ENCODE measurements at regions not wholly inside any gene's neighbourhood (a gene's known extent, or its start where the extent isn't known, plus 50 kb on each side); places are given as distances from the start of the nearest gene placed in this dataset.
"Not testable (repeated sequence)": the region's sequence is repeated elsewhere in the genome, so short reads cannot be mapped to it uniquely, and the experiment has no call there.

GRCh38 chr5:143521141-143521540, 117.7 kb upstream of the NR3C1 start:
- TF ChIP-seq POLR2AphosphoS5 (IDR thresholded peaks at IDR 0.05) (no peak), POLR2A (IDR thresholded peaks at IDR 0.05) (no peak), EP300 (IDR thresholded peaks at IDR 0.05) (no peak)
- TF ChIP-seq, protein P1, sequence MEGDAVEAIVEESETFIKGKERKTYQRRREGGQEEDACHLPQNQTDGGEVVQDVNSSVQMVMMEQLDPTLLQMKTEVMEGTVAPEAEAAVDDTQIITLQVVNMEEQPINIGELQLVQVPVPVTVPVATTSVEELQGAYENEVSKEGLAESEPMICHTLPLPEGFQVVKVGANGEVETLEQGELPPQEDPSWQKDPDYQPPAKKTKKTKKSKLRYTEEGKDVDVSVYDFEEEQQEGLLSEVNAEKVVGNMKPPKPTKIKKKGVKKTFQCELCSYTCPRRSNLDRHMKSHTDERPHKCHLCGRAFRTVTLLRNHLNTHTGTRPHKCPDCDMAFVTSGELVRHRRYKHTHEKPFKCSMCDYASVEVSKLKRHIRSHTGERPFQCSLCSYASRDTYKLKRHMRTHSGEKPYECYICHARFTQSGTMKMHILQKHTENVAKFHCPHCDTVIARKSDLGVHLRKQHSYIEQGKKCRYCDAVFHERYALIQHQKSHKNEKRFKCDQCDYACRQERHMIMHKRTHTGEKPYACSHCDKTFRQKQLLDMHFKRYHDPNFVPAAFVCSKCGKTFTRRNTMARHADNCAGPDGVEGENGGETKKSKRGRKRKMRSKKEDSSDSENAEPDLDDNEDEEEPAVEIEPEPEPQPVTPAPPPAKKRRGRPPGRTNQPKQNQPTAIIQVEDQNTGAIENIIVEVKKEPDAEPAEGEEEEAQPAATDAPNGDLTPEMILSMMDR (IDR thresholded peaks at IDR 0.05), result no peak
- Histone ChIP-seq H3K36me3 (no peaks in the 10 kb centered on the region), H3K27ac (no peak overlapping the region), H3K4me1 (peaks cover 0 to 5% (median 0%) of the 10 kb centered on the region in 3 donors), H3K4me3 (no peak overlapping the region), H3K27me3 (no peaks in the 10 kb centered on the region), H3K9me3 (no peaks in the 10 kb centered on the region)
- no peak for ATAC-seq
- 66 to 74% methylated on average over 4 of the region's 4 CpGs for WGBS, 2 donors (ENCODE audit: low coverage in 1 of 2)

GRCh38 chr5:143519215-143519614, 115.7 kb upstream of the NR3C1 start:
- H3K9me3 ChIP-seq, H3K27me3 ChIP-seq, H3K36me3 ChIP-seq, ATAC-seq, H3K4me3 ChIP-seq, H3K27ac ChIP-seq: not testable (repeated sequence)
- H3K4me1 ChIP-seq, result peaks cover 0 to 21% (median 0%) of the 10 kb centered on the region in 3 donors
- WGBS, 2 donors (ENCODE audit: low coverage in 1 of 2), result 96 to 100% methylated on average over 2 of the region's 2 CpGs

GRCh38 chr5:143517824-143518223, 114.3 kb upstream of the NR3C1 start:
- H3K27ac ChIP-seq, result not testable (repeated sequence)

DNA sequence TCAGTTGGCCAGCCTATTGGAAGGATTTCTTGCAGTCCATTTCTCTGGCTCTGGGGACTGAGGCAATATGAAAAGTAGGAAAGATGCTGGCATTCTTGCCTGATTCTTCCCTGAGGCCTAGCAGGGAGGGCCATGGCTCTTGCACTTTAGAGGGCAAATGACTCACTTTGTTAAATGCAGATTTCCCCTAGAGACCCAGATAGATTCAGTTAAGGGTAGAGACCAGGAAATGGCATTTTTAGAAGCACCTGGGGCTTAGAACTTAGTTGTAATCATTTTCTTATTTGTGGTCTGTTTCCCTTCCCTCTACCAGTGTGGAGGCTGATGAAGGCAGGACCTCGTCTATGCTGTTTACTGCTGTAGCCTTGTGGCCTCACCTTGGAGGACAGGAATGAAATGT, 112.8 kb upstream of the NR3C1 start:
- H3K27ac ChIP-seq, result no peak overlapping the region
- no peaks in the 10 kb centered on the region for H3K36me3 ChIP-seq
- H3K27me3 ChIP-seq, result no peaks in the 10 kb centered on the region
- WGBS, 2 donors (ENCODE audit: low coverage in 1 of 2), result 100% methylated on average over 1 of the region's 1 CpG
- no peak for TF ChIP-seq POLR2A (IDR thresholded peaks at IDR 0.05)
- TF ChIP-seq POLR2AphosphoS5 (IDR thresholded peaks at IDR 0.05), result no peak
- no peak overlapping the region for H3K4me3 ChIP-seq
- no peak for ATAC-seq
- H3K9me3 ChIP-seq, result no peaks in the 10 kb centered on the region
- H3K4me1 ChIP-seq, result peaks cover 0 to 21% (median 0%) of the 10 kb centered on the region in 3 donors

More at GRCh38 chr5:143517824-143518223, 114.3 kb upstream of the NR3C1 start:
- H3K36me3 ChIP-seq, H3K9me3 ChIP-seq, H3K27me3 ChIP-seq, H3K4me3 ChIP-seq, ATAC-seq: not testable (repeated sequence)
- peaks cover 0 to 21% (median 0%) of the 10 kb centered on the region in 3 donors for H3K4me1 ChIP-seq

- Histone ChIP-seq H3K27me3 (no peaks in the 10 kb centered on the region), H3K4me3 (no peak overlapping the region), H3K27ac (no peak overlapping the region), H3K36me3 (no peaks in the 10 kb centered on the region), H3K9me3 (no peaks in the 10 kb centered on the region), H3K4me1 (peaks cover 0 to 21% (median 0%) of the 10 kb centered on the region in 3 donors)
- ATAC-seq, result no peak
- TF ChIP-seq EP300 (IDR thresholded peaks at IDR 0.05), result no peak
- WGBS, 2 donors (ENCODE audit: low coverage in 1 of 2), result 50% methylated on average over 1 of the region's 5 CpGs; no CpG with 5 or more reads in 1 of the 2 donors
Observed at GRCh38 chr5:143515829-143516228, 112.3 kb upstream of the NR3C1 start.

- H3K4me1 ChIP-seq, result peaks cover 0 to 21% (median 0%) of the 10 kb centered on the region in 3 donors
- H3K27ac ChIP-seq, result no peak overlapping the region
- H3K27me3 ChIP-seq, result no peaks in the 10 kb centered on the region
- no peaks in the 10 kb centered on the region for H3K36me3 ChIP-seq
- H3K4me3 ChIP-seq, result no peak overlapping the region
- ATAC-seq, result no peak
- TF ChIP-seq EP300 (IDR thresholded peaks at IDR 0.05) (no peak), POLR2A (IDR thresholded peaks at IDR 0.05) (no peak), POLR2AphosphoS5 (IDR thresholded peaks at IDR 0.05) (no peak)
- TF ChIP-seq, protein P1 (IDR thresholded peaks at IDR 0.05), result no peak
- H3K9me3 ChIP-seq, result no peaks in the 10 kb centered on the region
Observed at GRCh38 chr5:143514616-143515335, 111.3 kb upstream of the NR3C1 start.

DNA sequence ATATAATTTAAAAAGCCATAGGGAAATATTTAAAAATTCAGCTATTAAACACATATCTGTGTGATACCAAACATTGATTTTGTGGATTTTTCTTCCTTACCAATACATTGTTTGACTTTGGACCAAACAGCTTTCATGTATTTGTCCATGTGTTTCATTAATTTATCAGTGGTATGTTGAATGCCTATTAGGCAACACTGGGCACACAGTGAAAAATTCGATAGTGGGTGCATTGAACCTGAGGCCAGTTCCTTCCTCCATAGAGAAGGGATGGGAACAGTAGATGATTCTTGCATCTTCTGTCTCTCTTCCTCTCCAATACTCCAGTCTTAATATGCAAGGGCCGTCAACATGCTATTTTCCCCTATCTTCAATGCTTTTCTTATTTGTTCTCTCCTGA, 110.2 kb upstream of the NR3C1 start:
- H3K27me3 ChIP-seq, result no peaks in the 10 kb centered on the region
- WGBS, 2 donors (ENCODE audit: low coverage in 1 of 2), result 100% methylated on average over 1 to 2 of the region's 2 CpGs
- TF ChIP-seq POLR2A (IDR thresholded peaks at IDR 0.05), result no peak
- TF ChIP-seq, protein P1 (IDR thresholded peaks at IDR 0.05), result no peak
- no peak for TF ChIP-seq POLR2AphosphoS5 (IDR thresholded peaks at IDR 0.05)
- TF ChIP-seq EP300 (IDR thresholded peaks at IDR 0.05), result no peak
- H3K27ac ChIP-seq, result no peak overlapping the region
- no peak overlapping the region for H3K4me3 ChIP-seq
- no peaks in the 10 kb centered on the region for H3K9me3 ChIP-seq
- H3K4me1 ChIP-seq, result peaks cover 0 to 21% (median 0%) of the 10 kb centered on the region in 3 donors
- no peaks in the 10 kb centered on the region for H3K36me3 ChIP-seq
- no peak for ATAC-seq

Data from gastroesophageal sphincter (tissue), 4 donors.